Inflammatory macrophage treated with lipopolysaccharide for 1 hour (primary cell): ENCODE measurements at regions not wholly inside any gene's neighbourhood (a gene's known extent, or its start where the extent isn't known, plus 50 kb on each side); places are given as distances from the start of the nearest gene placed in this dataset.
"Not testable (repeated sequence)": the region's sequence is repeated elsewhere in the genome, so short reads cannot be mapped to it uniquely, and the experiment has no call there.

Source experiments
- DNase-seq, 2 donors: peaks; one replicate each; pipeline ENCODE4 v3.0.0-alpha.2; 2020 to 2022

GRCh38 chr6:1230281-1230680 lies 81.6 kb upstream of the FOXQ1 start:
- DNase-seq, result no peak

- DNase-seq, result no peak
Observed at GRCh38 chr6:1229808-1230207, 82.1 kb upstream of the FOXQ1 start.

DNA sequence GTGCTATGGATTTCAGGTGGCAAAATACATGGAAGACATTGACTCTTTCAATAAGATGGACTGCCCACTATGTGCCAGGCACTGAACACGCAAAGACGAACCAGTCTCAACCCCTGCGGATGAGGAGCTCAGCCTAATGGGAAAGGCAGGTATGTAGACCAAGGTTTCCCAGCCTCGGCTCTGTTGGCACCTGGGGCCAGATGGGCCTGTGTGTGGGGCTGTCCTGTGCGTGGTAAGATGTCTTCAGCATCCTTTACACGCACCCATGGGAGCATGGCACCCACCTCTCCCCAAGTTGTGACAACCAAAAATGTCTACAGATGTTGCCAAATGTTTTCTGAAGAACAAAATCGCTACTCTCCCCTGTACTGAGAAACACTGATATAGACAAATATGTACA lies 82.6 kb upstream of the FOXQ1 start:
- no peak for DNase-seq

DNA sequence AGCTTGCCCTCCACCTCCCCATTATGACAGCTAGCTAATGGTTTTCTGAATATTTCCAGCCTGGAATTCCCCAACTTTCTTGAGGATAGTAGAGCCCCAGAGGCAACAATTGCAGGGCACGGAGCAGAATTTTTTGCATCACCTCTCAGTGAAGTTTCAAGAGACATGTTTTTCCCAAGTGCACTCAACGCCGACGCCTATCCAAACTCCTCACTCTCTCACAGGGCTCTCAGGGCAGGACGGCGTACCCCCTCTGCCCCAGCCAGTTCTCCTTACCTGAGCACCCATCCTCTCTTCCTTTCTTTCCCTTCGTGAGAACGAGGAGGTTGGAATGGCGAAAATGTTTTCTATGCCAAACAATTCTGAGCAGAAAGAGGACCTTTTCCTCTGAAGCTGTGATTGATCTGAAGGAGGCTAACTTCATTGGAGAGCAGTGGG lies 83.1 kb upstream of the FOXQ1 start:
- DNase-seq, result no peak

- DNase-seq, result no peak
Observed at GRCh38 chr6:1227935-1228753, 83.8 kb upstream of the FOXQ1 start.

- DNase-seq, result no peak
Observed at GRCh38 chr6:1227600-1227934, 84.3 kb upstream of the FOXQ1 start.

DNA sequence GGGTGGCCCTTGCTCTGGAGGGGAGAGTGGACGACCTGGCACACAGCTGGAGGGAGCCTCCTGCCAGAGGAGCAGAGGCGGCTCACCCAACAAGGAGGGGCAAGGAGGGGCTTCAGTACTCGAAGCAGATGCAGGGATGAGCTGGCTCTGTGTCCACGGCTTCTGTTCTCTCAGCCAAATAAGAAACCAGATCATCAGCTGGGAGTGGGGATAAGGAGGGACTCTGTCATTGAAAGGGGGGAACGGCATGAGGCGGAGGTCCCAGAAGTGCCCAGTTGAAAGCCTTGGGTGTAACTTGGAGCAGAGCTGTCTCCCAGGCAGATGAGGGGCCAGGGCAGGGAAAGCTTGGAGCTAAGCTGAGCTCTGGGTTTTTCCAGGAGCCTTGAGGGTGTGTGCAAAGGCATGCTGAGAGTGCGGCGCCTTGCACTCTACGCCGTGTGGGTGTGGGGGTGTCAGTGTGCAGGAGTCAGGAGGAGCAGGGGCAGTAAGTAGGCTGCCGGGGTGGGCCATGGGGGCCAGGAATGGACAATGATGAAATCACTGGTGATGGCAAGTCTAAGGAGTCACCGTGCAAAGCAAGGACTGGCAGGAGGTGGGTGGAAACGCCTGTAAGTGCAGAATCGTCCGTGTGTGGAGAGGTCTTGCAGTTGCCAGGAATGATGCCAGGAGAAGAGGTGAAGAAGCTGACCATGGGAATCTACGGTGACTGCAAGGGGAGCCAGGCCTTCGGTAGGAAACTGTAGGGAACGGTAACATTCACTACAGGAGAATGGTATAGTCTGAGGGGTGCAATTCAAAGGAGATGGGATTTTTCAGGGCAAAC lies 85.4 kb upstream of the FOXQ1 start:
- no peak for DNase-seq

- DNase-seq, result no peak
Observed at GRCh38 chr6:1224514-1224913, 87.4 kb upstream of the FOXQ1 start.

- DNase-seq, result no peak
Observed at GRCh38 chr6:1222728-1223595, 88.9 kb upstream of the FOXQ1 start.

DNA sequence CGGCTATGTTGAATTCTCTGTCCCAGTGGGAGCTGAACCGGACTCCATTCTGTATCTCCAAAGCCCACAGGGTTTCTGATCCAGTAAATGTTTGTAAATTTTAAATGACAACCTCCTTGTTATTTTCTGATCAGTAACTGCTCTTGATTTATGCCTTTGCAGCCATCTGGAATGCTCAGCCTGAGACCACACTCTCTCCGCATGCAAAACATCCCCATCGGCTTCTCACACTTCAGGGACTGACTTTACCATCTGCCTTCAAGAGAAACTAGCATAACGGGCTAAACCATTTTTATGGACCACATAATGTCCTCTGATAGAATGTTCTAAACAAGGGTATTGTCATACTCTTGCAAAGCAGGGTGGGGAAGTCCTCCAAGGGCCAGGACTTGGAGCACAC lies 94.5 kb upstream of the FOXQ1 start:
- DNase-seq, result no peak

DNA sequence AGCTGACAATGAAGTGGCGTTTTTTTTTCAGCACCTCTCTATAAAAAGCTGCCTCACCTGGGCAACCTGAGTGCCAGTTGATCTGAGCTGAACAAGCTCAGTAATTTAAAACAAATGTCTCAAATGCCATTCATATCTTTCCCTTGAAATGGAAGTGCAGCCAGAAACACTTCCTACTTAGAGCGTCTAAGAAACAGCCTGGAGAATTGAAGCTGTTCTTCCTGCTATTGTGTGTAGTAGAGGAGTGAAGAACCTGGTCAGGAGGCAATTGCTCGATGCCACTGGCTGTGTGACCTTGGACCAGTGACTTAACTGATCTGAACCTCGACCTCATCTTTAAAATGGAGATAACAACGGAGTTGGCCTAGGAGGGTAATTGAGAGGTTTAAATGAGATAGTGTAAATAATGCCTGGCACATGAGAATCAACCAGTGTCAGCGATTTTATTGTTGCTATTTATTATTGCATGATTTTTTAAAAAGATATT lies 95.4 kb upstream of the FOXQ1 start:
- DNase-seq, result no peak

DNA sequence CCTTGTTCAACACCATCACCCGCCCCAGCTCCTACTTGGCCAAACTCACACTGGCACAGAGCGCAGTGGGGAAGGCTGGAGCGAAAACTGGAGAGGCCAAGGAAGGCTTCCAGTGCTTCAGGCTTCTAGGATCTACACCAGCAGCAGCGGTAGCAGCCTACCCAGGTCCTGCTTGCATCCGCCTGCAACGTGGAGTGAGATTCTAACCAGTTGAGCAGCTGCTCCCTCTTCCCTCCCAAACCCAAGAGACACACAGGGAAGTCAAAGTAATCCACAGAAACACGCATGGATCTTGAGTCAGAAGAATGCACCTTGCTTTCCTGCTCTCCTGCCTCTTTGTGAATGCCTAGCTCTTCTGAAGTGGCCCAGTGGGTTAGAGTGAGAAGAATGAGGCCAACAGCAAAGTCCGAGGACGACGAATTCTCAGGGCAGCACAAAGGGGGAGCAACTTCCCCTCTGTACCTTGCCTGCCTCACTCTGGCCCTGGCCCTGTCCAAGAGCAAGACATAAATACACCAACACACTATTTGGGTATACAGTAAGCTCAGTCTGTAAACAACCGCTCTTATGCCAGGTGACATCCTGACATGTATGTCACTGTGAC lies 95.9 kb upstream of the FOXQ1 start:
- DNase-seq, result no peak

DNA sequence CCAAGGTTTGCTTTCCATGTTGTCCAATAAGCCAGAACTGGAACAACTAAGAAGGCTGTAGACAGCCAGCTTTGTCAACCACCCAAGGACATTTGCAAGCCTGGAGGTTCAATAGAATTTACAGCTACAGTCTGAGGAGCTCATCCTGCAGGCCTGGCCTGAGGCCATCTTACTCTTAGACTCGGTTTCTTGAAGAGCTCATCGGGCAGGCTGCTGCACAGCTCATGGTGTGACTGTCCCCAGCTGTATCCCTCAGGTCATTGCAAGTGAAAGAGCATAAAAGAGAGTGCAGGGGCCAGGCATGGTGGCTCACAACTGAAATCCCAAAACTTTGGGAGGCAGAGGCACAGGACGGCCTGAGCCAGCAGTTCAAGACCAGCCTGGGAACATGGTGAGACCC lies 96.9 kb upstream of the FOXQ1 start:
- no peak for DNase-seq

DNA sequence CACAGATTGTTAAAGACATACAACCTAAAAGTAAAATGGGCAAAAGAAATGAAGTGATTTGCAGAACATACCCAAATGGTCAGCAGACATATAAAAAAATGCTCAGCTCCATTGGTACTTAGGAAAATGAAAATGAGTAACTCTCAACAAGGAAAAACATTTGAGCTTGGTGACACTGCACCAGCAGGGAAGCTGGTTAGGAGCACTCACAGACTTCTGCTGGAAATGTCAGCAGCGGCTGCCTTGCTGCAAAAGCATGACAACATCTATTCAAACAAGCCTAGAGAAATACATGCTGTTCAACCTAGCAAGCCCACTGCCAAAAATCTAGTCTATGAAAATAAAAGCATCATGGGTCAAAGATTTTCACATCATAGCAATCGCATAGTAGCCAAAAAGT lies 99.0 kb upstream of the FOXQ1 start:
- no peak for DNase-seq

GRCh38 chr6:1212138-1212537 lies 99.8 kb upstream of the FOXQ1 start:
- not testable (repeated sequence) for DNase-seq

DNA sequence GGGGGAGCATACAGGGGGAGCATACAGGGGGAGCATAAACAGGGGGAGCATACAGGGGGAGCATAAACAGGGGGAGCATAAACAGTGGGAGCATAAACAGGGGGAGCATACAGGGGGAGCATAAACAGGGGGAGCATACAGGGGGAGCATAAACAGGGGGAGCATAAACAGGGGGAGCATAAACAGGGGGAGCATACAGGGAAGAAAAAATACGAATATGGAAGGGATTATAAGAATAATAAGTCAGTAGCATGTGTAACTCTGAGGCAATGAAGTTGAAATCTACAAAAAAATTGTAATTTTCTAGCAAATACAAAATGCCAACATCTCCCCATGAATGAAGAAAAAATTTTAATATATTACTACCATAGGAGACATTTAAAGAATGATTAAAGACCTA lies 101.3 kb upstream of the FOXQ1 start:
- DNase-seq, result not testable (repeated sequence)

DNA sequence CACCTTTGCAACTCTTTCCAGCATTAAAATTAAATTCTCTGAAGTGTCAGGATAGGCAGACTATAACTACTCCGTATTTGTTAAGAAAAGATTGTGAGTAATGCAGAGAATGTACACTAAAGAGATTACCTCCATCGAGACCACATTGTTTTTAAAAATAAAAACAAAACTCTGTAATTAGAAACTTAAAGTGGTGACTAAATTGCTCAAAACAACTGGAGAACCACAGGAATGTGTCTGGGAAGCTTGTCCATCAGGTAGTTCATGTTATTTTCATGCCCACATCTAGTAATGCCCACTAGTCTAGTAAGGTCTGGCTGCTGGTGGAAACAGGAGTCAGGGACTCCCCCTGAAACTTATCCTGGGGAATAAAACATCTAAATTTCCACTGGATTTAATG lies 103.0 kb upstream of the FOXQ1 start:
- DNase-seq, result no peak

GRCh38 chr6:1203546-1203945 lies 108.4 kb upstream of the FOXQ1 start:
- DNase-seq, result no peak

DNA sequence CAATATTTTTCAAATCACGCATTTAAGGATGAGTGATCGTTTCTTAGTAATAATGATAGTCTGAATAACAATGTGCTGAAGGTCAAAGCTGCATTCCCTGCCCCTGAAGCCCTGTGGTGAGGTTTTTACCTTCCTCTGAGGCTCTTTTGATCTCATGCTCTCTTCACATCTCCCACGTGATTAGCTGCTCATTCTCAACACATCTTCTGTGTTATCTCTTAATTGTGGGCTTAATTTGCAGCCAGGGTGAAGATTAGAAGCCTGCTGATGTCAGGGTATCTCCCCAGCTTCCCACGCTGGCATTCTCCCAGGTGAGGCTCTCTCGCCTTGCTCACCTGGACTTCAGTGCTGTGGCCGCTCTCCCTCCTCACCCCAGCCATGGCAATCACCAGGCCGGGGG lies 109.7 kb upstream of the FOXQ1 start:
- DNase-seq, result no peak

GRCh38 chr6:1201547-1202200 lies 110.2 kb upstream of the FOXQ1 start:
- DNase-seq, result no peak

- DNase-seq, result no peak
Observed at GRCh38 chr6:1200409-1201101, 111.3 kb upstream of the FOXQ1 start.

GRCh38 chr6:1200081-1200408 lies 111.9 kb upstream of the FOXQ1 start:
- no peak for DNase-seq
